HCT116 (cell line): ENCODE measurements at regions not wholly inside any gene's neighbourhood (a gene's known extent, or its start where the extent isn't known, plus 50 kb on each side); places are given as distances from the start of the nearest gene placed in this dataset.

Experiments used
- CTCF ChIP-seq, 3 experiments: fragments of 200-600 bp in 1 of 3; sonication (generic) in 1 of 3; IDR thresholded peaks in 2 of 3; conservative IDR thresholded peaks in 1 of 3; 2 replicates each; pipeline ENCODE4 v1.5.1; 2012 to 2017; ENCODE audit warnings: low read depth in 2 of 3, low read length in 2 of 3, antibody characterized with exemption in 1 of 3, borderline replicate concordance in 1 of 3, control low read depth in 1 of 3, mild to moderate bottlenecking in 1 of 3, mixed read lengths in 1 of 3, mixed run types in 1 of 3, moderate library complexity in 1 of 3; ENCODE audit not compliant: insufficient read depth in 1 of 3
- MAX ChIP-seq: IDR thresholded peaks from 2 replicates; pipeline ENCODE4 v1.6.1; 2012
- SIN3A ChIP-seq: IDR thresholded peaks from 2 replicates; pipeline ENCODE4 v1.6.1; 2012; ENCODE audit warnings: low read depth

GRCh38 chr11:97738751-97739150 is 1282.0 kb upstream of the CNTN5 start:
- TF ChIP-seq MAX (no peak), CTCF (IDR thresholded peaks at IDR 0.05 in 2 of 3, conservative IDR thresholded peaks at IDR 0.05 in 1 of 3; ENCODE audit: borderline replicate concordance in 1 of 3, insufficient read depth in 1 of 3, low read depth in 2 of 3, low read length in 2 of 3) (no peak), SIN3A (no peak)
